ENCODE measurements at regions not wholly inside any gene's neighbourhood (a gene's known extent, or its start where the extent isn't known, plus 50 kb on each side); places are given as distances from the start of the nearest gene placed in this dataset.

GRCh38 chr2:844715-845114 lies 105.9 kb upstream of the SNTG2 start:
- no peak overlapping the region for H3K4me3 ChIP-seq (ENCODE audit: low read length)
- no peak for DNase-seq (ENCODE audit: low read depth)
- TF ChIP-seq CTCF (IDR thresholded peaks at IDR 0.05; ENCODE audit: insufficient read depth, low read depth, low read length, missing control alignments) = no peak

GRCh38 chr2:842151-842803 lies 108.4 kb upstream of the SNTG2 start:
- TF ChIP-seq CTCF (IDR thresholded peaks at IDR 0.05; ENCODE audit: insufficient read depth, low read depth, low read length, missing control alignments) = no peak
- H3K4me3 ChIP-seq (ENCODE audit: low read length) = no peak overlapping the region
- DNase-seq (ENCODE audit: low read depth) = no peak

- H3K4me3 ChIP-seq (ENCODE audit: low read length) = no peak overlapping the region
- no peak for DNase-seq (ENCODE audit: low read depth)
- no peak for TF ChIP-seq CTCF (IDR thresholded peaks at IDR 0.05; ENCODE audit: insufficient read depth, low read depth, low read length, missing control alignments)
Observed at GRCh38 chr2:841036-841435, 109.6 kb upstream of the SNTG2 start.

- TF ChIP-seq CTCF (IDR thresholded peaks at IDR 0.05; ENCODE audit: insufficient read depth, low read depth, low read length, missing control alignments) = no peak
- DNase-seq (ENCODE audit: low read depth) = no peak
- no peak overlapping the region for H3K4me3 ChIP-seq (ENCODE audit: low read length)
Observed at GRCh38 chr2:834233-834632, 116.4 kb upstream of the SNTG2 start.

- H3K4me3 ChIP-seq (ENCODE audit: low read length) = no peak overlapping the region
- no peak for DNase-seq (ENCODE audit: low read depth)
- TF ChIP-seq CTCF (IDR thresholded peaks at IDR 0.05; ENCODE audit: insufficient read depth, low read depth, low read length, missing control alignments) = no peak
Observed at GRCh38 chr2:833180-833579, 117.5 kb upstream of the SNTG2 start.

- TF ChIP-seq CTCF (IDR thresholded peaks at IDR 0.05; ENCODE audit: insufficient read depth, low read depth, low read length, missing control alignments) = no peak
- DNase-seq (ENCODE audit: low read depth) = no peak
- no peak overlapping the region for H3K4me3 ChIP-seq (ENCODE audit: low read length)
Observed at GRCh38 chr2:832635-833034, 118.0 kb upstream of the SNTG2 start.

- no peak for DNase-seq (ENCODE audit: low read depth)
- H3K4me3 ChIP-seq (ENCODE audit: low read length) = no peak overlapping the region
- TF ChIP-seq CTCF (IDR thresholded peaks at IDR 0.05; ENCODE audit: insufficient read depth, low read depth, low read length, missing control alignments) = no peak
Observed at GRCh38 chr2:831622-832021, 119.0 kb upstream of the SNTG2 start.

Measured in epithelial cell of esophagus (primary cell).